HG02588 (cell line): ENCODE measurements at regions not wholly inside any gene's neighbourhood (a gene's known extent, or its start where the extent isn't known, plus 50 kb on each side); places are given as distances from the start of the nearest gene placed in this dataset.
"Not testable (repeated sequence)": the region's sequence is repeated elsewhere in the genome, so short reads cannot be mapped to it uniquely, and the experiment has no call there.

Experiments used
- ATAC-seq: cut with Tn5 transposase; IDR thresholded peaks from one replicate; pipeline ENCODE4 v1.9.1; 2021; ENCODE audit warnings: mild to moderate bottlenecking, moderate library complexity; ENCODE audit not compliant: unreplicated experiment

DNA sequence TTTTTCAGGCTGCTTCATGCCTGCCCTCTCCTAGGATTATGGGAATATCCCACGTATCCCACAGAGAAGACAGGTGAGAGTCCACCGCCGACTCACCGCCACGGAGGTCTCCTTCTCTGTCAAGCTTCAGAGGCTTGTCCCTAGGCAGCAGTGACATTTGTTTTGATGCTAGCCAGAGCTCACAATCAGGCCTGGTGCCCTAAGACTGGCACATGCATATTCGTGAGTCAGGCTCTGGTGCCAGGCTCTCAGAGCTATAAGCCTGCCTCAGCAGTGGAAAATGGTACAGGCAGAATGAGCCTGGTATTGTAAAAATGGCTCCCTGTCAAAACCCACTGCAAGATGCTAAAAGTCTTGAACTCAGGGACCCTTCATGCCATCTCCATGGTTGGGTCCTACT is 65.5 kb downstream of the RBMY1A1 start:
- no peak for ATAC-seq

DNA sequence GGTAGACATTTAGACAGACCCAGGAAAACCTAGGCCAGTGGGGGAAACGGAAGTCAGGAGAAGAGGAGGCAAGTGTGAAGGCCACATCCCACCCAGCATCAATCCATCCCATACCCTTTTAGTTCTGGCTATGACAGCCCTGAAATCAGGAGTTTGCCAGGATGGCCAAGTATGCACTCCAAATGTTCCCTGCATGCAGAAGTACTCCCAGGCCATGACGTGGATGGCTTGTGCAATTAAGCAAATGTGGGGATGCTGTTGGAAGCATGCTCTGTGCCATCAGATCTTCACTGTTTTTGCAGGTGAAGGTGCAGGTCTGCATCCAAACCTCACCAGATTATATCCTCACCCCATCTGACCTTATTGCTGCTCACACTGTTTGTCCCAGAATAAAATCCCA is 66.8 kb downstream of the RBMY1A1 start:
- ATAC-seq, result no peak

DNA sequence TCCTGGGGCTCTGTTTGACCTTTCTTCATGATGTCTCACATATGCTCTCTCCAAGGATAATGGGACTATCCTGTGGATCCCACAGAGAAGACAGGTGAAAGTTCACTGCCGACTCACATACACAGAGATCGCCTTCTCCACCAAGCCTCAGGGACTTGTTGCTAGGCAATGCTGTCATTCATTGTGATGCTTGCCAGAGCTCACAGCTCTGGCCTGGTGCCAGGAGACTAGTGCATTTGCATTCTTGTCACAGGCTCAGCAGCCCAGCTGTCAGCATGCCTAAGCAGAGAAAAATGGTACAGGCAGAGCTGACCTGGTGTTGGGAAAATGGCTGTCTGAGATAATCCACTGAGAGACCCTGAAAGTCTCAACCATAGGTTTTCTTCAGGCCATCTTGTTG is 67.9 kb downstream of the RBMY1A1 start:
- peak; percentile 50 for ATAC-seq

DNA sequence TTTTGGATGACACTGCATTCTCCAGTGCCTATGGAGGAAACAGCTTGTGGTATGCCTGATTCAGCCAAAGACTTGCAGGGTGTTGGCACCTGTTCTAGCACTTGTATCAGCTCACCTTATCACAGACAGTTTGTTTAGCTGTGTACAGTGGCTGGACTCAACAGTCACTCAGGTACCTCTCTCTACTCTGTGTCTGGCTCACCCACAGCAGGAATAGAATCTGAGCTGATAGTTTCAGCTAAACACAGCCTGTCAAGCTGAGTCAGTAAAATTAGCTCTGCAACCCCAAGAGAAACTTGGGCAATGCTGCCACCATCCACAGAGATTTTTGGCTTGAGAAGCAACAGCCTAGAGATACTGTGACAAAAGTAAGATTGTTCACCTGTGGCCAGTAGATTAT is 101.5 kb downstream of the RBMY1A1 start:
- no peak for ATAC-seq

DNA sequence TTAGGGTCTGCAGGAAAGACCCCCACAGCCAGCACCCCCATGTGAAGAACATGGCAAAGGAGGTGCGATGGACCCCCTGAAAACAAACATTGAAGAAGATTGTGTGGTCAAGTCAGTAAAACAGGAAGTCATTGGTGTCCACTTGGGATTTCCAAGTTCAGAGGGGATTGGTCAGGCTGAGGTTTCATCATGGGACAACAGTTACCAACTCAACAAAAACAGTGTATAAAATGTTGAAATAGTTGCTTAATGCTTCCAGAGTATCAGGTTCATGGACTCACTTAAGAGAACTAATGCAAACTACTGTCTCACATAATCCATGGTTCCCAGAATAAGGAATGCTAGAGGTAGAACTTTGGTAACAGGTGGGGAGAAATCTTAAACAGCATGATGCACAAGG is 115.8 kb downstream of the RBMY1A1 start:
- ATAC-seq, result no peak

DNA sequence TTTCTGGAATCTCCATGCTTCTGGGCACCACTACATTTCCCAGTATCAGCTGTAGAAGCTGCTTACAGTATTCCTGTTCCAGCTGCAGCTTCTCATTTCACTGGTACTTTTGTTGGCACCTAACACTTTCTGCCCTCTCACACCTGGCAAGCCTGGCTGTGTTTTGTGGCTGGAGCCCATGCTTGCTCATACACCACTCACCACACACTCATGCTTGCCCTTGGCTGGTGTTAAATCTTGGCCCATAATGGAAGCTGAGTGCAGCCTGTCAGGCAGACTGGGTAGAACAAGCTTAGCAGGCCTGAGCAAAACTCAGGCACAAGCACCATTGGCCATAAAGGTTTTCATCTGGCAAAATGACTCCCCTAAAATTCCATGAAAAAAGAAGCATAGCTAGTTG is 124.4 kb downstream of the RBMY1A1 start:
- ATAC-seq, result not testable (repeated sequence)

DNA sequence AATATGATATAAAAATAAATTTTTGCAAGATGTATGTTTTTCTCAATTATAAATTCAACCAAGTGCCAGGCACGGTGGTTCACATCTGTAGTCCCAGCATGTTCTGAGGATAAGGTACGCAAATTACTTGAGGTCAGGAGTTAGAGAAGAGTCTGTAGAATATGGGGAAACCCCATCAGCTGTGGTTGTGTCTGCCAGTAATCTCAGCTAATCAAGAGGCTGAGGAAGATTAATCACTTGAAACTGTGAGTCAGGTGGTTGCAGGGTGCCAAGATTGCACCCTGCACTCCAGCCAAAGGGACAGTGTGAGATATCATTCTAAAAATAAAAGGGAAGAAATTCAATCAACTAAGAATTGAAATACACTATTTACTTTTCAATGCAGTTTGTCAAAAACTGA is 144.9 kb downstream of the RBMY1A1 start:
- ATAC-seq, result peak; percentile 51

DNA sequence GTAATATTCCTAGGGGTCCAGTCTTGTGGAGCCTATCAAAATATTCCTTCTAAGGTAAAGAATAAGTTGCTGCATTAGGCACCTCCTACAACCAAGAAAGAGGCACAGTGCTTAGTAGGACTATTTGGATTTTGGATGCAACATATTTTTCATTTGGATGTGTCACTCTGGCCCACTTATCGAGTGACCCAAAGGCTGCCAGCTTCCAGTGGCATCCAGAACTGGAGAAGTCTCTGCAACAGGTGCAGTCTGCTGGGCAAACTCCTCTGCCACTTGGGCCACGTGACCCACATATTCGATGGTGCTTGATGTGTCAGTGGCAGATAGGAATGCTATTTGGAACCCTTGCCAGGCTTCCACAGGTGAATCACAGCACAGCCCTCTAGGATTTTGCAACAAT is 151.7 kb downstream of the RBMY1A1 start:
- not testable (repeated sequence) for ATAC-seq

DNA sequence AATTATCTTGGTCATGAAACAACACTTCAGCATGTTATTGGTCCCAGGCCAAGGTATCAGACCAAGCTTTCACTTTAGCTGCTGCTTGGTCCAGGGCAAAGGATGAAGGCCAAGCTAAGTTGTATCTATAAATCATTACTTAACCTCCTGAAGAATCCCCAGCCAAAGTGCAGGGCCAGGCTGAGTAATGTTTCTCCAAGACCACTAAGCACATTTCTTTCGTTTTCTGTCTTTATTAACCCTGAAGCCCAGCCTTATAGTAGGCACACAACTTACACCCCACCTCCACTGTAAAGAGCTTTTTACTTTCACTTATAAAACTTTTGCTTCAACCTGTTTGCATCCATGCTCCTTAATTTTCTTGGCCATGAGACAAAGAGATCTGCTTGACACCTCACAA is 167.3 kb downstream of the RBMY1A1 start:
- ATAC-seq, result not testable (repeated sequence)

DNA sequence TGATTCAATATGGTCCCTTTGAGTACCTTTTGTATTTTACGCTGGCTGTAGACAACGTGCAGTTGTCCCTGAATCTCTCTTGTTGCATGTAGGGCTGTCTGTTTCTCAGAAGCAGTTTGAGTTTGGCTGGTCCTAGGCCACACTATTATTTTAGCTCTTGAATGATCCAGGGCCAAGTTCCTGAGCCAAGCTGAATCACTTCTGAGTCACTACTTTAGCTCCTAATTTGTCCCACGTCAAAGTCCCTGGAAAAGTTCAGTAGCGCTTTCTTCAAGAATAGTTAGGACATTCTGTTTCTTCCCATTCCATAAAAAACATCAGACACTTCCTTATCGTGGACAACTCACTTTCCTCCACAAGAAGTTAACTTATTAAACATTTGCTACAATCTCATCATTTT is 168.2 kb downstream of the RBMY1A1 start:
- not testable (repeated sequence) for ATAC-seq

DNA sequence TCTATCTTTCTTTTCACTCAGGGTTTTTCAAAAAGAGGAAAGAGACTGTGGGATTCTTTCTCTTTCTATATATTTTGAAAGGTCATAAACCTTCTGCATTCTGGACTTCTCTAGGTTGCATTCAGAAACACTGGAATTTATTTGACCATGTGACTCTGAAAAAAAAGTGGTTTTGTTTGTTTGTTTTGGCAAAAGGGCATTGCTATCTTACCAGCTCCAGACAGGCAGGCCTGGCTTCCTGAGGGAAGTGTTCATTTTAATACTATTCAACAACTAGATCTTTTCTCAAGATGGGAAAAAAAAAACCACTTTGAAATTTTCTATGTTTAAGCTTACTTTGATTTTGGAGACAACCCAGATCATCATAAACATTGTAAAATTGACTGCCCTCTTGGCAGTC is 170.6 kb downstream of the RBMY1A1 start:
- ATAC-seq, result no peak

DNA sequence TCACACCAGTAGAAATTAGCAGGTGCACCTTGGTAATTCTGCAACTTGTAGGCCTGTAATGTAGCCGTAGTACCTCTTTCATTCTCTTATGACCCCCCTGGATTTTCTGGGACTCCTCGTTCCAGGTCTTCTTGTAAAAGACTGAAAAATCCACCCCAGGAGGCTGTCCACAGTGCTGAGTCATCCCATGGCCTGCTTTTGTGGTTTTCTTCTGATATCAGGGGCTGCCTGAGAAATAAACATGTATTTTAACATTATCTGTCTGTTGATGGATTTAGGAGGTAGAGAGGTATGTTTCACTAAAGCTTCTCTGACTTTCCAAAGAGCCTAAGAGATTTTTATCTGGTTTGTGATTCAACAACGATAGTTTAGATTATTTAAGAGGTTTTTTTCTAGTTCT is 171.9 kb downstream of the RBMY1A1 start:
- not testable (repeated sequence) for ATAC-seq

DNA sequence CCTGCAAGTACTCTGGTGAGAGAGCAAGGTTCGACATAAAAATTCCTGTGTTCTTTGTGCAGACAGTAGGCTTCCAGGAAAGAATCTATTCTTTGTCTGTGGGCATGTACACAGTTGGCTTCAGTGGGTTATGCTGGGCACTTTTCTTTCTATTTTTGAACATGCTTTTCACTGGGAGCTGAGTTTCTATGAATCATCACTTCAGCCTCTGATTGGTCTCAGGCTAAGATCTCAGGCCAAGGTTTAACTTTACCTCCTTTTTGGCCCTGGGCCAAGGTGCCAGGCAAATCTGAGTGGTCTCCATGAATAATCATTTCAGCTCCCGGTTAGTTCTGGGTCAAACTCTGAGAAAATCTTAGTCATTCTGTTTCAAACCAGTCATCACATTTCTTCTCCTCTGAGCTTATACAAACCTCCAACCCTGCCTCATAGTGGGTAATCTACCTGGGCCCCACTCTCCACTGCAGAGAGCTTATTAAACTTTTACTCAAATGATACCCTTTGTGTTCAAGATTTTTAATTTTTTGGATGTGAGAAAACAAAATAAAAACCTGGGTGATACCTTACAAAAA is 158.8 kb downstream of the RBMY1D start:
- ATAC-seq, result not testable (repeated sequence)

DNA sequence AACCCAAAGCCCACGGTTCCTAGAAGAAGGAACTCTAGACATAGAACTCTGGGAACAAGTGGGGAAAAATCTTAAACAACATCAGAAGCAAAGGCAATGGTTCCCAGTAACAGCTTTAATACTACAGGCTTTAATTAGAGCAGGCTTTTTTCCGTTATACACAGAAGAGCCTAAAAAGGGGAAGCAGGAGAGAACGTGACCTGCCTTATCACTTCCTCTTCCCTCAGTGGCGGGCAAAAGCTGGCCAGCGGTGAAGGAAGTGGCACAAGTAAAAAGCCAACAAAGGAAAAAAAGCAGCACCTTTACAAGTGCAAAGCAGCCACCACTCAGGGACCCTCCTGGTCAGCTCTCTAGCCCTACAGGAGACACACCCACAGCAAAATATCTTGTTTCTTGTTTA is 149.3 kb downstream of the RBMY1D start:
- ATAC-seq, result not testable (repeated sequence)

DNA sequence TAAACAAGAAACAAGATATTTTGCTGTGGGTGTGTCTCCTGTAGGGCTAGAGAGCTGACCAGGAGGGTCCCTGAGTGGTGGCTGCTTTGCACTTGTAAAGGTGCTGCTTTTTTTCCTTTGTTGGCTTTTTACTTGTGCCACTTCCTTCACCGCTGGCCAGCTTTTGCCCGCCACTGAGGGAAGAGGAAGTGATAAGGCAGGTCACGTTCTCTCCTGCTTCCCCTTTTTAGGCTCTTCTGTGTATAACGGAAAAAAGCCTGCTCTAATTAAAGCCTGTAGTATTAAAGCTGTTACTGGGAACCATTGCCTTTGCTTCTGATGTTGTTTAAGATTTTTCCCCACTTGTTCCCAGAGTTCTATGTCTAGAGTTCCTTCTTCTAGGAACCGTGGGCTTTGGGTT is 134.1 kb downstream of the RBMY1D start:
- ATAC-seq, result not testable (repeated sequence)

DNA sequence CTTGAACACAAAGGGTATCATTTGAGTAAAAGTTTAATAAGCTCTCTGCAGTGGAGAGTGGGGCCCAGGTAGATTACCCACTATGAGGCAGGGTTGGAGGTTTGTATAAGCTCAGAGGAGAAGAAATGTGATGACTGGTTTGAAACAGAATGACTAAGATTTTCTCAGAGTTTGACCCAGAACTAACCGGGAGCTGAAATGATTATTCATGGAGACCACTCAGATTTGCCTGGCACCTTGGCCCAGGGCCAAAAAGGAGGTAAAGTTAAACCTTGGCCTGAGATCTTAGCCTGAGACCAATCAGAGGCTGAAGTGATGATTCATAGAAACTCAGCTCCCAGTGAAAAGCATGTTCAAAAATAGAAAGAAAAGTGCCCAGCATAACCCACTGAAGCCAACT is 126.5 kb downstream of the RBMY1D start:
- ATAC-seq, result not testable (repeated sequence)

DNA sequence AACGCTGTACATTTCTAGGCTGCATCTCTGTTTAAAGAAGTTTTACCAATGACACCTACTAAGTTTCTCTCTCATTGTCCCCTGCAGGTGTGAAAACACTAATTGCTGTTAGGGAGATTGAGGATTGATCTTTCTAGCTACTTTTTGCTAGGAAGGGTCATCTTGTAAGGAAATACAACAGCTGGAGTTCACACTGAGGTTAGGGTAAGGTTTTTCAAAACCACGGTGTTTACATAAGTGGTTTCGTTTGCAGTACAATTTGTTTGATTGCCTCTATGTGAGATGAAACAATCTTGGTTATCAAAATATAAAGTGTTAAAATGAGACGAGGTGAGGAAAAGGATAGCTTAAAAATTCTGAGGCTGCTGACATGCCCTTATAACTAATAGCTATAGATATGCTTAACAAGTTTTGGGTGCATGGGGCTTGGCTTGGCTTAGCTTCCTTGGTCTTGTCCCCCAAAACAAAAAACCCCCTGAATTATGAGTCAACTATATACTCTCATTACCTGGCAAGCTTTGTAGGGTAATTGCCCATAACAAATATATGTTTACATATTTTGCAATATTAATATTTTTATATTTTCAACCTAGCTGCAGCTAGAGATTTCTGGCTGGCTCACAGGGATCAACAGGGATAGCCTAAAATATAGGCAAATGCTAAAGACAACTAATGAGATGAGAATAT is 112.0 kb downstream of the RBMY1D start:
- ATAC-seq, result not testable (repeated sequence)

DNA sequence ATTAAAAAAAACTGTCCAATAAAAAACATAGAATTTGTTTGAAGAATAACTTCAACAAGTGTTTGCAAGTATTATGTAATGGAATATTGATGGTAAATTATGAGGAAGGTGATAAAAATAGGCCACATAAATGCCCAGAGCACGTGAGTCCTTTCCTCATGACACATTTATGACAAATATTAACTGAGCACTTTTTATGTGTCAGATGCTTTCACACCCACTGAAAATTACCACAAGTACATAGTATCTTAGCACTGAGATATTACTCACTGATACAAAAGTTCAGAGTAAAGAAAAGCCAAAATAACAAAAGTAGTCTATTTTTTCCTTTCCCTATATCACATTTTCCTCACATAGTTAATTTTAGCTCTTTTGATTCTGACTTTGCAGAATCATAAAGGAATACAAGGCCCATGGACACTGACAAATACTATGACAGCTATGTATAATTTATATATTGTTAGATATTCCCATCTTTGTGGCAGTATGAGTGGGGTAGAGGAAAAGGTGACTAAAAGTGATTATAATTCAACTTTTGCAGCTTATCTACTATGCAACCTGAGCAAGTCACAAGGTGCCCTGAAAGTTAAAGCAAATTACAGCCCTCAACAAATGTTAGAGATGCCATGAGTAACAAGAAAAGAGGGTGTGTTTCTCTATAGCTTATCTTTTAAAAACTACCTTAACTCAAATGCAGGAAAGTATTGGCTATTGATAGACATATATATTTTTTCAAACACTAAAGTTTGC is 80.7 kb downstream of the RBMY1D start:
- no peak for ATAC-seq

DNA sequence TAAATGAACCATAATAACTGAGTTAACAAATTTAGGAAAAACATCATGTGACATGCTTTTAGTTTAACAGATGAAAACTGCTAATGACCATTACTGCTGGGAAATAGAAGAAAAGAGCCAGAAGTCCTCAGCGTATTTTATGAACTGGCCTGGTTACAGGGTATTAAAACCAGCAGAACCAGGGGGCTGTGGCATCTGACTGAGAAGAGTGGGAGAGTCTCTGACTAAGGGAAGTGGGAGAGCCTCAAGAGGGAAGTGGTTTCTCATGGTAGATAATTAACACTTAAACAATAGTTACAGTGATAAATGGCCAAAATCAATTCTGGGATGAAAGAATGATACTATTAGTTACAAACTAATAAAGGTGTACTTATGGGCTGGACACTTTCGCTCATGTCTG is 79.8 kb downstream of the RBMY1D start:
- ATAC-seq, result no peak

DNA sequence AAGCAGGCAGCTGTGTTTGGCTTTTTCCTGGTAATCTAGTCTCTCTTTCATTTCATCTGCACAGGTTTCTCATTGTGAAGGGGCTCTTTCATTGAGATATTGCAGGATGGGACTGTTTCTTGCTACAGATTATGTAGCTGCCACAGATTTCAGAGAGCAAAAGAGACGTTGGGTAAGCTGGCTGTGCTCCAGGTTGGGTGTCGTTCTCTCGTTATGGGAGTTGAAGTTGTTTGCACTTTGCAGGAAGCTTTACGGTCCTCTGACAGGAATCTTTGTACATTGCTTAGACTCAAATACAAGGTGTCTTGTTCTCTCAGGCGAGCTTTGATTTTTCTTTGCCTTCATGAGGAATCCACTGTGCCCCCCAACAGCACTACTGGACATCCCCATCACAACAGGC is 72.4 kb downstream of the RBMY1D start:
- no peak for ATAC-seq

DNA sequence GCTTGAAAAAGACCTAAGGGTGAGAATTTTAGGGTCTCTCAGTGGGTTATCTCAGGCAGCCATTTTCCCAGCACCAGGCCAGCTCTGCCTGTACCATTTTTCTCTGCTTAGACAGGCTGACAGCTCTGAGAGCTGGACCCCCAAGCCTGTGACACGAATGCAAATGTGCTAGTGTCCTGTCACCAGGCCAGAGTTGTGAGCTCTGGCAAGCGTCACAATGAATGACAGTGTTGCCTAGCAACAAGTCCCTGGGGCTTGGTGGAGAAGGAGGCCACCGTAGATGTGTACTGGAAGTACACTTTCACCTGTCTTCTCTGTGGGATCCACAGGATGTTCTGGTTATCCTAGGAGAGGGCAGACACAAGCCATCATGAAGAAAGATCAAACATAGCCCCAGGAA is 66.7 kb downstream of the RBMY1D start:
- ATAC-seq, result no peak
